Right lobe of liver (tissue), 6 donors: ENCODE measurements at regions not wholly inside any gene's neighbourhood (a gene's known extent, or its start where the extent isn't known, plus 50 kb on each side); places are given as distances from the start of the nearest gene placed in this dataset.
A peak's percentile ranks its signal among the peaks of the same experiment; 100 is the strongest.

Experiments
- ATAC-seq, 4 donors: fragments of 200-7000 bp; cut with Tn5 transposase; one replicate each; pipeline ENCODE4 v1.9.1; 2020; ENCODE audit warnings: mild to moderate bottlenecking in 4 of 4, moderate library complexity in 4 of 4
- DNase-seq, 3 donors: peaks; one replicate each; pipeline ENCODE4 v3.0.0-alpha.2; 2020
- H3K27ac ChIP-seq, 3 donors: fragments of 200-600 bp; one replicate each; pipeline ENCODE4 v1.8.0; 2022
- H3K27me3 ChIP-seq, 2 donors: fragments of 200-600 bp; one replicate each; pipeline ENCODE4 v1.8.0; 2022
- H3K36me3 ChIP-seq, 4 donors: fragments of 200-600 bp; sonication (generic) in 1 of 4; one replicate each; pipeline versions ENCODE4 v1.5.1 to v1.8.0; 2017 to 2022; ENCODE audit warnings: control low read depth in 1 of 4
- H3K4me1 ChIP-seq, 4 donors: fragments of 200-600 bp; sonication (generic) in 1 of 4; one replicate each; pipeline versions ENCODE4 v1.5.1 to v1.8.0; 2017 to 2022; ENCODE audit warnings: control low read depth in 1 of 4
- H3K4me3 ChIP-seq, 3 donors: fragments of 200-600 bp; one replicate each; pipeline ENCODE4 v1.8.0; 2022
- H3K9me3 ChIP-seq, 4 donors: fragments of 200-600 bp; sonication (generic) in 1 of 4; one replicate each; pipeline versions ENCODE4 v1.5.1 to v1.8.0; 2017 to 2022; ENCODE audit warnings: control low read depth in 1 of 4
- CTCF ChIP-seq, 4 donors: fragments of 200-600 bp in 3 of 4; fragments of 450-650 bp in 1 of 4; IDR thresholded peaks; one replicate each; pipeline versions ENCODE4 v1.5.1 to v1.8.0; 2016 to 2022; ENCODE audit warnings: antibody characterized with exemption in 4 of 4, mild to moderate bottlenecking in 2 of 4
- POLR2A ChIP-seq: fragments of 450-650 bp; IDR thresholded peaks from one replicate; pipeline ENCODE4 v1.6.1; 2017; ENCODE audit warnings: antibody characterized with exemption, mild to moderate bottlenecking
- WGBS: methylation state at CpG from one replicate; pipeline ENCODE4 v1.1.6; 2018; ENCODE audit warnings: low coverage, low lambda C conversion rate; ENCODE audit not compliant: insufficient coverage; ENCODE audit errors: missing lambda C conversion rate; 5-methylcytosine and 5-hydroxymethylcytosine counted together
- intact Hi-C, 2 donors: fragments of 100-400 bp; cut with DNase I; formaldehyde crosslinking; loops; one replicate each; pipeline versions ENCODE4 v1.11.2 to v1.14.1; 2022
- donor health status: DM: no; HTN: yes; CAD: no.
- donor health status: DM: no; HTN: no; CAD: no.
- donor health status: DM: no; HTN: no; CAD: no.
- donor health status: DM: no; HTN: yes; CAD: no.
- donor health status: DM: no; HTN: yes; CAD: no.

GRCh38 chr12:89920866-89921265, 212.2 kb upstream of the ATP2B1 start:
- Histone ChIP-seq H3K27me3 (no peaks in the 10 kb centered on the region), H3K4me1 (no peaks in the 10 kb centered on the region), H3K4me3 (no peak overlapping the region), H3K36me3 (no peaks in the 10 kb centered on the region), H3K9me3 (no peaks in the 10 kb centered on the region), H3K27ac (no peak overlapping the region)
- no peak for ATAC-seq
- WGBS = 56% methylated on average over 5 of the region's 6 CpGs
- intact Hi-C loops = no loop called here
- TF ChIP-seq POLR2A (no peak), CTCF (IDR thresholded peaks at IDR 0.05) (no peak)
- no peak for DNase-seq

GRCh38 chr12:89919241-89919906, 210.7 kb upstream of the ATP2B1 start:
- no peak overlapping the region for H3K4me3 ChIP-seq
- TF ChIP-seq CTCF (IDR thresholded peaks at IDR 0.05) (no peak), POLR2A (no peak)
- intact Hi-C loops = no loop called here
- H3K36me3 ChIP-seq = no peaks in the 10 kb centered on the region
- no peak for ATAC-seq
- DNase-seq = no peak
- H3K27me3 ChIP-seq = no peaks in the 10 kb centered on the region
- no peaks in the 10 kb centered on the region for H3K4me1 ChIP-seq
- no peak overlapping the region for H3K27ac ChIP-seq
- 92% methylated on average over 20 of the region's 26 CpGs for WGBS
- H3K9me3 ChIP-seq = no peaks in the 10 kb centered on the region

- DNase-seq = no peak
- H3K4me1 ChIP-seq = no peaks in the 10 kb centered on the region
- no peak for TF ChIP-seq POLR2A
- TF ChIP-seq CTCF (IDR thresholded peaks at IDR 0.05) = no peak
- no peak overlapping the region for H3K4me3 ChIP-seq
- H3K27me3 ChIP-seq = no peaks in the 10 kb centered on the region
- WGBS = 34% methylated on average over 5 of the region's 5 CpGs
- ATAC-seq = peak in 1 of 4 donors; percentile 21
- no peaks in the 10 kb centered on the region for H3K9me3 ChIP-seq
- H3K36me3 ChIP-seq = no peaks in the 10 kb centered on the region
- H3K27ac ChIP-seq = no peak overlapping the region
- intact Hi-C loops = no loop called here
Observed at GRCh38 chr12:89918172-89918846, 209.7 kb upstream of the ATP2B1 start.

- H3K4me1 ChIP-seq = no peaks in the 10 kb centered on the region
- DNase-seq (no peak), ATAC-seq (no peak)
- no peaks in the 10 kb centered on the region for H3K36me3 ChIP-seq
- WGBS = 66% methylated on average over 5 of the region's 5 CpGs
- H3K27ac ChIP-seq = no peak overlapping the region
- no peaks in the 10 kb centered on the region for H3K9me3 ChIP-seq
- TF ChIP-seq POLR2A (no peak), CTCF (IDR thresholded peaks at IDR 0.05) (no peak)
- no peaks in the 10 kb centered on the region for H3K27me3 ChIP-seq
- intact Hi-C loops = no loop called here
- no peak overlapping the region for H3K4me3 ChIP-seq
Observed at GRCh38 chr12:89909753-89910152, 201.1 kb upstream of the ATP2B1 start.
